Fibroblast of lung (primary cell): ENCODE measurements at regions not wholly inside any gene's neighbourhood (a gene's known extent, or its start where the extent isn't known, plus 50 kb on each side); places are given as distances from the start of the nearest gene placed in this dataset.

Source experiments
- DNase-seq, 2 donors: peaks; one replicate each; pipeline versions ENCODE4 v3.0.0 to v3.0.0-alpha.2; 2010; ENCODE audit warnings: low read depth in 2 of 2
- H2AFZ ChIP-seq: 2 replicates; pipeline ENCODE4 v1.5.1; 2012; ENCODE audit warnings: low read length, control low read depth, inconsistent platforms
- H3K27ac ChIP-seq: 2 replicates; pipeline ENCODE4 v1.5.1; 2011; ENCODE audit warnings: low read length, control low read depth; ENCODE audit not compliant: insufficient read depth
- H3K27me3 ChIP-seq: 2 replicates; pipeline ENCODE4 v1.5.1; 2011; ENCODE audit warnings: mild to moderate bottlenecking, low read length; ENCODE audit not compliant: control insufficient read depth, insufficient read depth
- H3K36me3 ChIP-seq: 2 replicates; pipeline ENCODE4 v1.5.1; 2011; ENCODE audit warnings: low read length; ENCODE audit not compliant: control insufficient read depth, insufficient read depth
- H3K4me1 ChIP-seq: 2 replicates; pipeline ENCODE4 v1.5.1; 2011; ENCODE audit warnings: low read length; ENCODE audit not compliant: control insufficient read depth, insufficient read depth; ENCODE audit errors: extremely low read depth
- H3K4me2 ChIP-seq: 2 replicates; pipeline ENCODE4 v1.5.1; 2011; ENCODE audit warnings: low read length, control low read depth; ENCODE audit not compliant: insufficient read depth; ENCODE audit errors: extremely low read depth
- H3K4me3 ChIP-seq, 4 experiments: fragments of 200-600 bp in 1 of 4; sonication (generic) in 1 of 4; replicated peaks in 1 of 4; 2 replicates each; pipeline ENCODE4 v1.5.1; 2011 to 2016; ENCODE audit warnings: low read length in 4 of 4, low read depth in 3 of 4, mild to moderate bottlenecking in 3 of 4, control low read depth in 2 of 4, inconsistent platforms in 1 of 4, mixed read lengths in 1 of 4; ENCODE audit not compliant: insufficient read depth in 1 of 4; ENCODE audit errors: control extremely low read depth in 1 of 4
- H3K79me2 ChIP-seq: 2 replicates; pipeline ENCODE4 v1.5.1; 2012; ENCODE audit warnings: mild to moderate bottlenecking, low read length, inconsistent platforms; ENCODE audit not compliant: control insufficient read depth, insufficient read depth
- H3K9ac ChIP-seq: 2 replicates; pipeline ENCODE4 v1.5.1; 2011; ENCODE audit warnings: mild to moderate bottlenecking, low read length, control low read depth; ENCODE audit not compliant: insufficient read depth
- H3K9me3 ChIP-seq: 2 replicates; pipeline ENCODE4 v1.5.1; 2012; ENCODE audit warnings: low read depth, low read length; ENCODE audit not compliant: control insufficient read depth, insufficient read depth
- H4K20me1 ChIP-seq: 2 replicates; pipeline ENCODE4 v1.5.1; 2011; ENCODE audit warnings: low read length; ENCODE audit not compliant: control insufficient read depth, insufficient read depth; ENCODE audit errors: extremely low read depth
- CTCF ChIP-seq, 2 donors: IDR thresholded peaks in 1 of 2; conservative IDR thresholded peaks in 1 of 2; 1 replicate in 1 of 2; 2 replicates in 1 of 2; pipeline ENCODE4 v1.5.1; 2011 to 2012; ENCODE audit warnings: low read length in 2 of 2, control low read depth in 1 of 2, inconsistent platforms in 1 of 2, low read depth in 1 of 2, mild to moderate bottlenecking in 1 of 2
- EZH2 ChIP-seq: IDR thresholded peaks from 2 replicates; pipeline ENCODE4 v1.5.1; 2012; ENCODE audit warnings: low read length, control low read depth, mild to moderate bottlenecking; ENCODE audit errors: missing control alignments

DNA sequence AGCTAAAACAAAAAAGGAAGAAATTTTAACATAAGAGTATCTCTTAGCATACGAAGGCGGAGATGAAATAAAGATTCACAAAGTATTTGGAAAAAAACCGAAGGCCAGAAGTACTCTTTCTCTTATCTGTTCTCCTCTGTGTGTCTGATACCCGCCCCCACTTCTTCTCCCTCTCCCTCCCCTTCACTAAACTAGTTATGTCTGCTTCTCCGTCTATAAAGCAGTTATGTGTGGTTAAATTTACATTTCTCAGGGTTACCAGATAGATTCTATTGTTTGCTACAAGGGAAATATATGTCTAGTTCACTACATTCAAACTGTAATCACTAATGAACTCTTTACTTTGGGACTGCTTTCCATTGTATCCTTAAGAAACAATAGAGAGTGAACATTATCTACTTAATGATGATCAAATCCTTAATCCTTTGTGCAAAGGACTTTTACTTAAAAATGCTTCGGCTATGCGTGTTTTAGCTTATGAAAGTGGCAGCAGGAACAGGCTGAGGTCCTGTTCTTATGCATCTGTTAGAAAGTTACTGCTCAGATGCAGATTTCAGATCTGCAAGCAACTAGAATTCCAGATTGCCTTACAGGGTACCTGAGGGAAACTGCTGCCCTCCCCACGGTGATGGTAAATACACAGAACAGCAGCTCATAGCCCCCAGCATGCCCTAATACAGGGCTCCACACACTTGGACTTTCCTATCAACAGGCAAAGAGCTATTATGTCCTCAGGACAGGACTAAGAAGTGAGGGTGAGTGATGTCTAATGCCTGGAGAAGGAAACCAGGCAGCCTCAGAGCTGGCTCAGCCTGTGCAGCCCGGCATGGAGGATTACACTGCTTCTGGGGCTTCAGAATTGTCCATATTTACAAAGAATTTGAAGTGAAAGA is 273.3 kb downstream of the FZD1 start:
- DNase-seq = no peak
- H3K27ac ChIP-seq = no peak overlapping the region
- no peaks in the 10 kb centered on the region for H3K36me3 ChIP-seq
- no peaks in the 10 kb centered on the region for H3K4me1 ChIP-seq
- H3K27me3 ChIP-seq = no peaks in the 10 kb centered on the region
- H3K9me3 ChIP-seq = no peaks in the 10 kb centered on the region
- no peak overlapping the region for H2AFZ ChIP-seq
- H3K4me2 ChIP-seq = no peak overlapping the region
- H3K79me2 ChIP-seq = no peaks in the 10 kb centered on the region
- H3K4me3 ChIP-seq = no peak overlapping the region
- no peak for TF ChIP-seq EZH2
- no peak for TF ChIP-seq CTCF (conservative IDR thresholded peaks at IDR 0.05 in 1 of 2, IDR thresholded peaks at IDR 0.05 in 1 of 2; ENCODE audit: low read depth in 1 of 2, low read length in 2 of 2)
- no peaks in the 10 kb centered on the region for H4K20me1 ChIP-seq
- no peak overlapping the region for H3K9ac ChIP-seq

DNA sequence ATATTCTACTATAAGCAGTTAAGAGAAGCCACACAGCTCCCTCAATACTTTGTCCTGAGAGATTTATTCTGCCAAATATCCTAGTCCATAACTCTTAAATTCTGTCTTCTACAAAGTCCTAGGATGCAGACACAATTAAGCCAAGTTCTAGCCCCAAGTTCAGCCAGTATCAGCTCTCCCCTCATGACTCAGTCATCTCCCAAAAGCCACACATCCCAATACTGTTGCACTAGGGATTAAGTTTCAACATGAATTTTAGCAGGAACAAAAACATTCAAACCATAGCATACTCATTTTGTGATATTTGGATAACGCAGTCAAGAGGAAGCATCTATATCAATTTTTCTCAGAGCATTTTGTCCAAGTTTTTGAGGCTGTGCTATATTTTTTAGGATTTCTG is 277.4 kb downstream of the FZD1 start:
- no peaks in the 10 kb centered on the region for H3K36me3 ChIP-seq
- TF ChIP-seq EZH2 (no peak), CTCF (conservative IDR thresholded peaks at IDR 0.05 in 1 of 2, IDR thresholded peaks at IDR 0.05 in 1 of 2; ENCODE audit: low read depth in 1 of 2, low read length in 2 of 2) (no peak)
- H3K27ac ChIP-seq = no peak overlapping the region
- no peaks in the 10 kb centered on the region for H4K20me1 ChIP-seq
- no peaks in the 10 kb centered on the region for H3K9me3 ChIP-seq
- H3K4me1 ChIP-seq = no peaks in the 10 kb centered on the region
- H3K4me2 ChIP-seq = no peak overlapping the region
- no peaks in the 10 kb centered on the region for H3K27me3 ChIP-seq
- no peak overlapping the region for H3K4me3 ChIP-seq
- no peak overlapping the region for H3K9ac ChIP-seq
- DNase-seq = peak; percentile 30 to 58
- no peaks in the 10 kb centered on the region for H3K79me2 ChIP-seq
- H2AFZ ChIP-seq = no peak overlapping the region

DNA sequence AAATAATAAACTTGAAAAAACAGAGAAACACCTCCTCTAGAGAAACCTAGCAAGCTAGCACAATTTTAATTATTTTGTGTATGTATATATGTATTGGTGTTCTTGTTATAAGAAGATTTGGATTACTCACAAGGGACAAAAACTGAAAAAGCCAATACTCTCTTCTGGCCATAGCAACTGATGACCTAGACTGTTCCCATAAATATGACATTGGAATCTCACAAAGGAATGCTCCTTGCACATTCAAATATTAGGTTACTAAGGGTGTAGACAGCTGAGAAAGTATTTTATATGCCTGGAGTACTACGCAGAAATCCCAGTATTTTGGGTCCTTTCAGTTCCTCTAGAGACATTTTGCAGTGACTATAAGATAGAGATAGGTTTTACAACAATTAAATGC is 279.4 kb downstream of the FZD1 start:
- no peak overlapping the region for H3K27ac ChIP-seq
- H2AFZ ChIP-seq = no peak overlapping the region
- no peaks in the 10 kb centered on the region for H3K9me3 ChIP-seq
- H3K9ac ChIP-seq = no peak overlapping the region
- no peaks in the 10 kb centered on the region for H3K4me1 ChIP-seq
- TF ChIP-seq EZH2 = no peak
- no peak for TF ChIP-seq CTCF (conservative IDR thresholded peaks at IDR 0.05 in 1 of 2, IDR thresholded peaks at IDR 0.05 in 1 of 2; ENCODE audit: low read depth in 1 of 2, low read length in 2 of 2)
- H4K20me1 ChIP-seq = no peaks in the 10 kb centered on the region
- no peaks in the 10 kb centered on the region for H3K36me3 ChIP-seq
- DNase-seq = no peak
- no peaks in the 10 kb centered on the region for H3K79me2 ChIP-seq
- no peak overlapping the region for H3K4me2 ChIP-seq
- H3K4me3 ChIP-seq = no peak overlapping the region
- no peaks in the 10 kb centered on the region for H3K27me3 ChIP-seq
